ENCODE measurements at regions not wholly inside any gene's neighbourhood (a gene's known extent, or its start where the extent isn't known, plus 50 kb on each side); places are given as distances from the start of the nearest gene placed in this dataset.

GRCh38 chr5:74409712-74410111 lies 230.8 kb downstream of the ENC1 start:
- Histone ChIP-seq H4K20me1 (ENCODE audit: insufficient read depth, low read length) (no peaks in the 10 kb centered on the region), H3K9me3 (ENCODE audit: insufficient read depth, low read length, severe bottlenecking) (no peaks in the 10 kb centered on the region), H3K36me3 (ENCODE audit: insufficient read depth, low read length) (no peaks in the 10 kb centered on the region), H3K4me1 (ENCODE audit: insufficient read depth, low read length) (no peaks in the 10 kb centered on the region), H3K27me3 (ENCODE audit: insufficient read depth, low read length, poor library complexity) (no peaks in the 10 kb centered on the region), H3K27ac (ENCODE audit: low read length) (no peak overlapping the region), H3K79me2 (ENCODE audit: insufficient read depth, low read length) (no peaks in the 10 kb centered on the region), H3K4me3 (ENCODE audit: low read depth in 1 of 2, low read length in 2 of 2) (no peak overlapping the region), H3K9ac (ENCODE audit: low read depth, low read length) (no peak overlapping the region), H3K4me2 (ENCODE audit: insufficient read depth, low read length) (no peak overlapping the region), H2AFZ (ENCODE audit: low read depth, low read length) (no peak overlapping the region)
- TF ChIP-seq, protein P1, sequence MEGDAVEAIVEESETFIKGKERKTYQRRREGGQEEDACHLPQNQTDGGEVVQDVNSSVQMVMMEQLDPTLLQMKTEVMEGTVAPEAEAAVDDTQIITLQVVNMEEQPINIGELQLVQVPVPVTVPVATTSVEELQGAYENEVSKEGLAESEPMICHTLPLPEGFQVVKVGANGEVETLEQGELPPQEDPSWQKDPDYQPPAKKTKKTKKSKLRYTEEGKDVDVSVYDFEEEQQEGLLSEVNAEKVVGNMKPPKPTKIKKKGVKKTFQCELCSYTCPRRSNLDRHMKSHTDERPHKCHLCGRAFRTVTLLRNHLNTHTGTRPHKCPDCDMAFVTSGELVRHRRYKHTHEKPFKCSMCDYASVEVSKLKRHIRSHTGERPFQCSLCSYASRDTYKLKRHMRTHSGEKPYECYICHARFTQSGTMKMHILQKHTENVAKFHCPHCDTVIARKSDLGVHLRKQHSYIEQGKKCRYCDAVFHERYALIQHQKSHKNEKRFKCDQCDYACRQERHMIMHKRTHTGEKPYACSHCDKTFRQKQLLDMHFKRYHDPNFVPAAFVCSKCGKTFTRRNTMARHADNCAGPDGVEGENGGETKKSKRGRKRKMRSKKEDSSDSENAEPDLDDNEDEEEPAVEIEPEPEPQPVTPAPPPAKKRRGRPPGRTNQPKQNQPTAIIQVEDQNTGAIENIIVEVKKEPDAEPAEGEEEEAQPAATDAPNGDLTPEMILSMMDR (IDR thresholded peaks at IDR 0.05; ENCODE audit: borderline replicate concordance, extremely low read depth, low read length, poor library complexity, severe bottlenecking) = no peak
- TF ChIP-seq EZH2 (IDR thresholded peaks at IDR 0.05; ENCODE audit: borderline replicate concordance, low read depth, low read length, severe bottlenecking) = no peak
- DNase-seq = no peak
- no peak for ATAC-seq (ENCODE audit: insufficient read depth, low read depth)

GRCh38 chr5:74409166-74409706 lies 231.3 kb downstream of the ENC1 start:
- no peak for DNase-seq
- H3K4me2 ChIP-seq (ENCODE audit: insufficient read depth, low read length) = no peak overlapping the region
- ATAC-seq (ENCODE audit: insufficient read depth, low read depth) = no peak
- no peak overlapping the region for H3K4me3 ChIP-seq (ENCODE audit: low read depth in 1 of 2, low read length in 2 of 2)
- no peaks in the 10 kb centered on the region for H3K9me3 ChIP-seq (ENCODE audit: insufficient read depth, low read length, severe bottlenecking)
- H4K20me1 ChIP-seq (ENCODE audit: insufficient read depth, low read length) = no peaks in the 10 kb centered on the region
- no peak for TF ChIP-seq EZH2 (IDR thresholded peaks at IDR 0.05; ENCODE audit: borderline replicate concordance, low read depth, low read length, severe bottlenecking)
- TF ChIP-seq, protein P1 (IDR thresholded peaks at IDR 0.05; ENCODE audit: borderline replicate concordance, extremely low read depth, low read length, poor library complexity, severe bottlenecking) = no peak
- H2AFZ ChIP-seq (ENCODE audit: low read depth, low read length) = no peak overlapping the region
- H3K79me2 ChIP-seq (ENCODE audit: insufficient read depth, low read length) = no peaks in the 10 kb centered on the region
- no peak overlapping the region for H3K9ac ChIP-seq (ENCODE audit: low read depth, low read length)
- no peaks in the 10 kb centered on the region for H3K27me3 ChIP-seq (ENCODE audit: insufficient read depth, low read length, poor library complexity)
- H3K36me3 ChIP-seq (ENCODE audit: insufficient read depth, low read length) = no peaks in the 10 kb centered on the region
- no peak overlapping the region for H3K27ac ChIP-seq (ENCODE audit: low read length)
- no peaks in the 10 kb centered on the region for H3K4me1 ChIP-seq (ENCODE audit: insufficient read depth, low read length)

- Histone ChIP-seq H3K27me3 (ENCODE audit: insufficient read depth, low read length, poor library complexity) (no peaks in the 10 kb centered on the region), H3K4me3 (ENCODE audit: low read depth in 1 of 2, low read length in 2 of 2) (no peak overlapping the region), H3K4me1 (ENCODE audit: insufficient read depth, low read length) (no peaks in the 10 kb centered on the region), H3K9ac (ENCODE audit: low read depth, low read length) (no peak overlapping the region), H3K27ac (ENCODE audit: low read length) (no peak overlapping the region), H3K4me2 (ENCODE audit: insufficient read depth, low read length) (no peak overlapping the region), H3K9me3 (ENCODE audit: insufficient read depth, low read length, severe bottlenecking) (no peaks in the 10 kb centered on the region), H4K20me1 (ENCODE audit: insufficient read depth, low read length) (no peaks in the 10 kb centered on the region), H3K36me3 (ENCODE audit: insufficient read depth, low read length) (no peaks in the 10 kb centered on the region), H2AFZ (ENCODE audit: low read depth, low read length) (no peak overlapping the region), H3K79me2 (ENCODE audit: insufficient read depth, low read length) (no peaks in the 10 kb centered on the region)
- TF ChIP-seq EZH2 (IDR thresholded peaks at IDR 0.05; ENCODE audit: borderline replicate concordance, low read depth, low read length, severe bottlenecking) = no peak
- TF ChIP-seq, protein P1 (IDR thresholded peaks at IDR 0.05; ENCODE audit: borderline replicate concordance, extremely low read depth, low read length, poor library complexity, severe bottlenecking) = no peak
- ATAC-seq (ENCODE audit: insufficient read depth, low read depth) = no peak
- DNase-seq = no peak
These were observed 232.1 kb downstream of the ENC1 start for GRCh38 chr5:74408150-74409043.
